Neural cell (in vitro differentiated cells): ENCODE measurements at regions not wholly inside any gene's neighbourhood (a gene's known extent, or its start where the extent isn't known, plus 50 kb on each side); places are given as distances from the start of the nearest gene placed in this dataset.

ENCODE experiments used
- H2AFZ ChIP-seq: fragments of 200-600, 300-800 bp; sonication (generic), shearing (Covaris generic); 2 replicates; pipeline ENCODE4 v1.6.0; 2014; ENCODE audit warnings: low read depth, mild to moderate bottlenecking, antibody characterized with exemption, low read length, moderate library complexity
- H3F3A ChIP-seq: fragments of 200-600 bp; shearing (Covaris generic); 2 replicates; pipeline ENCODE4 v1.6.1; 2016; ENCODE audit warnings: mild to moderate bottlenecking, moderate library complexity, mixed read lengths, antibody characterized with exemption, low read length; ENCODE audit not compliant: insufficient read depth, poor library complexity, severe bottlenecking
- H3K27ac ChIP-seq: fragments of 200-600, 300-800 bp; sonication (generic), shearing (Covaris generic); 2 replicates; pipeline ENCODE4 v1.5.1; 2014; ENCODE audit warnings: mild to moderate bottlenecking, low read length, moderate library complexity
- H3K27me3 ChIP-seq: fragments of 300-800, 200-600 bp; sonication (generic), shearing (Covaris generic); 2 replicates; pipeline ENCODE4 v1.6.0; 2014; ENCODE audit warnings: mild to moderate bottlenecking, low read depth, low read length, moderate library complexity; ENCODE audit not compliant: insufficient read depth
- H3K36me3 ChIP-seq: fragments of 300-800, 200-600 bp; sonication (generic), shearing (Covaris generic); 2 replicates; pipeline ENCODE4 v1.5.1; 2014; ENCODE audit warnings: mild to moderate bottlenecking, antibody characterized with exemption, low read length, moderate library complexity; ENCODE audit not compliant: insufficient read depth
- H3K4me2 ChIP-seq: fragments of 300-800, 200-600 bp; sonication (generic), shearing (Covaris generic); 2 replicates; pipeline ENCODE4 v1.6.0; 2014; ENCODE audit warnings: mild to moderate bottlenecking, low read length
- H3K4me3 ChIP-seq: fragments of 300-800, 200-600 bp; sonication (generic), shearing (Covaris generic); 2 replicates; pipeline ENCODE4 v1.5.1; 2014; ENCODE audit warnings: mild to moderate bottlenecking, low read length, moderate library complexity
- H3K79me2 ChIP-seq: fragments of 200-600 bp; shearing (Covaris generic); replicated peaks from 2 replicates; pipeline ENCODE4 v1.6.0; 2014; ENCODE audit warnings: mild to moderate bottlenecking, low read length, moderate library complexity; ENCODE audit not compliant: insufficient read depth
- H3K9ac ChIP-seq: fragments of 300-800, 200-600 bp; sonication (generic), shearing (Covaris generic); 2 replicates; pipeline ENCODE4 v1.6.1; 2016; ENCODE audit warnings: mild to moderate bottlenecking, low read length, mixed read lengths
- H3K9me2 ChIP-seq: fragments of 200-600 bp; shearing (Covaris generic); 2 replicates; pipeline ENCODE4 v1.6.1; 2016; ENCODE audit warnings: mild to moderate bottlenecking, low read length, mixed read lengths; ENCODE audit not compliant: insufficient read depth
- H3K9me3 ChIP-seq: fragments of 200-600, 300-800 bp; sonication (generic), shearing (Covaris generic); 2 replicates; pipeline ENCODE4 v1.6.1; 2016; ENCODE audit warnings: mild to moderate bottlenecking, mixed run types, low read length, moderate library complexity, mixed read lengths
- H4K20me1 ChIP-seq: fragments of 200-600 bp; shearing (Covaris generic); 2 replicates; pipeline ENCODE4 v1.6.1; 2016; ENCODE audit warnings: mild to moderate bottlenecking, mixed run types; ENCODE audit not compliant: insufficient read depth
- EP300 ChIP-seq: fragments of 450-650 bp; conservative IDR thresholded peaks from 2 replicates; pipeline ENCODE4 v1.6.1; 2014; ENCODE audit warnings: antibody characterized with exemption, mild to moderate bottlenecking, moderate library complexity; ENCODE audit not compliant: poor library complexity, severe bottlenecking
- EZH2 ChIP-seq: fragments of 200-600, 300-800 bp; shearing (Covaris generic), sonication (generic); IDR thresholded peaks from 2 replicates; pipeline ENCODE4 v1.6.1; 2014; ENCODE audit warnings: antibody characterized with exemption, low read length, borderline replicate concordance, mild to moderate bottlenecking; ENCODE audit not compliant: insufficient read depth, poor library complexity, severe bottlenecking
- MXI1 ChIP-seq: fragments of 450-650 bp; conservative IDR thresholded peaks from 2 replicates; pipeline ENCODE4 v1.6.1; 2014; ENCODE audit warnings: antibody characterized with exemption, mild to moderate bottlenecking; ENCODE audit not compliant: poor library complexity, severe bottlenecking
- POLR2AphosphoS5 ChIP-seq: IDR thresholded peaks from 2 replicates; pipeline ENCODE4 v1.6.1; 2012
- RAD21 ChIP-seq: fragments of 450-650 bp; conservative IDR thresholded peaks from 2 replicates; pipeline ENCODE4 v1.6.1; 2014; ENCODE audit warnings: antibody characterized with exemption, mild to moderate bottlenecking, moderate library complexity
- SMC3 ChIP-seq: fragments of 450-650 bp; conservative IDR thresholded peaks from 2 replicates; pipeline ENCODE4 v1.6.1; 2014; ENCODE audit warnings: antibody characterized with exemption, mild to moderate bottlenecking, moderate library complexity; ENCODE audit not compliant: poor library complexity
- TAF1 ChIP-seq: IDR thresholded peaks from 2 replicates; pipeline ENCODE4 v1.6.1; 2012; ENCODE audit warnings: low read depth
- TF ChIP-seq, protein P1 (sequence below): IDR thresholded peaks from 2 replicates; pipeline ENCODE4 v1.6.1; 2012; ENCODE audit warnings: borderline replicate concordance
- TF ChIP-seq, protein P2 (sequence below): fragments of 450-650 bp; IDR thresholded peaks from 2 replicates; pipeline ENCODE4 v1.5.1; 2014; ENCODE audit warnings: antibody characterized with exemption, mild to moderate bottlenecking, moderate library complexity; ENCODE audit not compliant: poor library complexity, severe bottlenecking

DNA sequence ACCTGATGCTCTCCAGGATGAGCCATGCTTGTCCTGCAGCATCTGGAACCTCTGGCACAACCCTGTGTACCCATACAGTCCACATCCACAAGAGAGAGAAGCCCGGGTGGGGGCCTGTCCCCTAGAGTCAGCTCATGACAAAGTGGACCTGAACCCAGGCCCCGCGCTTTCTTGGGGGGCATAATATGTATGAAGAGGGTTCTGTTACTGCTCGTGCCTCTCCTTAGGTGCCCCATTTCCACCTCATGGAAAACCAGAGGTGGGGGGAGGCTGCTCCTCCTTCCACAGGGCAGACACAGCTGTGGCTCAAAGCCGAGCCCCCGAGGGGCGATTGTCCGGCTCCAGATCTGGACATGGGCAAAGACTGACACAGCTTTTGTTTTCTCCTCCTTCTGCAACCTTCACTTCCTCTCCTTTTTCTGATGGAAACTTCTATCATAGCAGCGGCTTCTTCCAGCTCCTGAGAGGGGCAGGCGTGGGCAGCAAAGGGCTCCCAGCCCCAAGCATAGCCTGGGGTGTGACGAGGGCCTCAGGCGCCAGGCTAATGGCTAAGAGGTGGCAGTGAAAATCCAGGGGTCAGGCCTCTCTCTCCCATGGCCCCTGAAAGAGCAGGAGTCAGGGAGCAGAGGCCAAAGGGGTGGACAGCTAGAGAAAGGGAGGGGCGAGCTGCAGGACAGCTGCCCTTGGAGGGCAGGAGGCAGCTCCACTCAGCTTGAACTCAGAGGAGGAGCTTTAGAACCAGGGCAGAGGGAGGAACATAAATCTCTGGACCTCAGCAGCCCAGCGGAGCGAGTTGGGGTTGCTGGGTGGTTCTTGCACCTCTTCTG, 155.5 kb downstream of the ZFP36L2 start:
- H4K20me1 ChIP-seq = no peaks in the 10 kb centered on the region
- no peaks in the 10 kb centered on the region for H3K79me2 ChIP-seq
- no peaks in the 10 kb centered on the region for H3F3A ChIP-seq
- TF ChIP-seq EZH2 = no peak
- no peaks in the 10 kb centered on the region for H3K27me3 ChIP-seq
- no peak overlapping the region for H3K9ac ChIP-seq
- no peak overlapping the region for H3K27ac ChIP-seq
- no peak overlapping the region for H2AFZ ChIP-seq
- H3K4me3 ChIP-seq = no peak overlapping the region
- no peaks in the 10 kb centered on the region for H3K36me3 ChIP-seq
- no peaks in the 10 kb centered on the region for H3K9me3 ChIP-seq
- no peaks in the 10 kb centered on the region for H3K9me2 ChIP-seq
- H3K4me2 ChIP-seq = no peak overlapping the region

DNA sequence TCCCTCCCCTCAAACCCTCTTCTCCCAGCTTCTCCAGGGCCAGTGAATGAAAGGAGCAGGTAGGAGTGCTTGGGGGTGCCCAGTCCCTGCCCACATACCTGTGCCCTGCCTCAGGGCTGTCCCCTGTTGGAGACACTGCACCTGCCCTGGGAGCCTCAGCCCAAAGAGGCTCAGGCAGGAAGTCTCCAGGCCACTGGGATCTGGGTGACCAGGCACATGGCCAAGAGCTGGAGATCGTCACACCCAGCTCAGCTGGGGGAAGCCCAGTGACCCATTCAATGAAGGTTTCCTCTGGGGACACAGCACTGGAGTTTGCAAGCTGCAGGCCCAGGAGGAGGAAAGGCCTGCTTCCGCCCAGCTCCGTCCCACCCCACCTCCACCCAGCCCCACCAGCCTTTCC, 156.4 kb downstream of the ZFP36L2 start:
- H3K27ac ChIP-seq = no peak overlapping the region
- no peak for TF ChIP-seq POLR2AphosphoS5
- TF ChIP-seq MXI1 = no peak
- TF ChIP-seq, protein P1, sequence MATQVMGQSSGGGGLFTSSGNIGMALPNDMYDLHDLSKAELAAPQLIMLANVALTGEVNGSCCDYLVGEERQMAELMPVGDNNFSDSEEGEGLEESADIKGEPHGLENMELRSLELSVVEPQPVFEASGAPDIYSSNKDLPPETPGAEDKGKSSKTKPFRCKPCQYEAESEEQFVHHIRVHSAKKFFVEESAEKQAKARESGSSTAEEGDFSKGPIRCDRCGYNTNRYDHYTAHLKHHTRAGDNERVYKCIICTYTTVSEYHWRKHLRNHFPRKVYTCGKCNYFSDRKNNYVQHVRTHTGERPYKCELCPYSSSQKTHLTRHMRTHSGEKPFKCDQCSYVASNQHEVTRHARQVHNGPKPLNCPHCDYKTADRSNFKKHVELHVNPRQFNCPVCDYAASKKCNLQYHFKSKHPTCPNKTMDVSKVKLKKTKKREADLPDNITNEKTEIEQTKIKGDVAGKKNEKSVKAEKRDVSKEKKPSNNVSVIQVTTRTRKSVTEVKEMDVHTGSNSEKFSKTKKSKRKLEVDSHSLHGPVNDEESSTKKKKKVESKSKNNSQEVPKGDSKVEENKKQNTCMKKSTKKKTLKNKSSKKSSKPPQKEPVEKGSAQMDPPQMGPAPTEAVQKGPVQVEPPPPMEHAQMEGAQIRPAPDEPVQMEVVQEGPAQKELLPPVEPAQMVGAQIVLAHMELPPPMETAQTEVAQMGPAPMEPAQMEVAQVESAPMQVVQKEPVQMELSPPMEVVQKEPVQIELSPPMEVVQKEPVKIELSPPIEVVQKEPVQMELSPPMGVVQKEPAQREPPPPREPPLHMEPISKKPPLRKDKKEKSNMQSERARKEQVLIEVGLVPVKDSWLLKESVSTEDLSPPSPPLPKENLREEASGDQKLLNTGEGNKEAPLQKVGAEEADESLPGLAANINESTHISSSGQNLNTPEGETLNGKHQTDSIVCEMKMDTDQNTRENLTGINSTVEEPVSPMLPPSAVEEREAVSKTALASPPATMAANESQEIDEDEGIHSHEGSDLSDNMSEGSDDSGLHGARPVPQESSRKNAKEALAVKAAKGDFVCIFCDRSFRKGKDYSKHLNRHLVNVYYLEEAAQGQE = no peak
- TF ChIP-seq RAD21 = no peak
- no peak for TF ChIP-seq SMC3
- TF ChIP-seq EP300 = no peak
- no peak for TF ChIP-seq TAF1
- TF ChIP-seq, protein P2, sequence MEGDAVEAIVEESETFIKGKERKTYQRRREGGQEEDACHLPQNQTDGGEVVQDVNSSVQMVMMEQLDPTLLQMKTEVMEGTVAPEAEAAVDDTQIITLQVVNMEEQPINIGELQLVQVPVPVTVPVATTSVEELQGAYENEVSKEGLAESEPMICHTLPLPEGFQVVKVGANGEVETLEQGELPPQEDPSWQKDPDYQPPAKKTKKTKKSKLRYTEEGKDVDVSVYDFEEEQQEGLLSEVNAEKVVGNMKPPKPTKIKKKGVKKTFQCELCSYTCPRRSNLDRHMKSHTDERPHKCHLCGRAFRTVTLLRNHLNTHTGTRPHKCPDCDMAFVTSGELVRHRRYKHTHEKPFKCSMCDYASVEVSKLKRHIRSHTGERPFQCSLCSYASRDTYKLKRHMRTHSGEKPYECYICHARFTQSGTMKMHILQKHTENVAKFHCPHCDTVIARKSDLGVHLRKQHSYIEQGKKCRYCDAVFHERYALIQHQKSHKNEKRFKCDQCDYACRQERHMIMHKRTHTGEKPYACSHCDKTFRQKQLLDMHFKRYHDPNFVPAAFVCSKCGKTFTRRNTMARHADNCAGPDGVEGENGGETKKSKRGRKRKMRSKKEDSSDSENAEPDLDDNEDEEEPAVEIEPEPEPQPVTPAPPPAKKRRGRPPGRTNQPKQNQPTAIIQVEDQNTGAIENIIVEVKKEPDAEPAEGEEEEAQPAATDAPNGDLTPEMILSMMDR = no peak
- TF ChIP-seq EZH2 = no peak

More for the DNA sequence above, 156.4 kb downstream of the ZFP36L2 start:
- Histone ChIP-seq H3K4me2 (no peak overlapping the region), H3K79me2 (no peaks in the 10 kb centered on the region), H2AFZ (no peak overlapping the region), H3K36me3 (no peaks in the 10 kb centered on the region), H3F3A (no peaks in the 10 kb centered on the region), H3K9ac (no peak overlapping the region), H3K9me3 (no peaks in the 10 kb centered on the region), H3K27me3 (no peaks in the 10 kb centered on the region), H4K20me1 (no peaks in the 10 kb centered on the region), H3K4me3 (no peak overlapping the region), H3K9me2 (no peaks in the 10 kb centered on the region)
